Glutamatergic neuron (in vitro differentiated cells): ENCODE measurements at regions not wholly inside any gene's neighbourhood (a gene's known extent, or its start where the extent isn't known, plus 50 kb on each side); places are given as distances from the start of the nearest gene placed in this dataset.
A peak's percentile ranks its signal among the peaks of the same experiment; 100 is the strongest.

Source experiments
- DNase-seq: peaks from one replicate; pipeline ENCODE4 v3.0.0; 2022
- H3K27ac Mint-ChIP-seq: one replicate; pipeline ENCODE4 v1.8.0; 2020; ENCODE audit warnings: mild to moderate bottlenecking, mixed read lengths, inconsistent platforms; ENCODE audit not compliant: unreplicated experiment
- H3K27me3 Mint-ChIP-seq: one replicate; pipeline ENCODE4 v1.8.0; 2020; ENCODE audit warnings: mild to moderate bottlenecking, moderate library complexity, mixed read lengths, inconsistent platforms; ENCODE audit not compliant: unreplicated experiment
- H3K36me3 Mint-ChIP-seq: one replicate; pipeline ENCODE4 v1.8.0; 2020; ENCODE audit warnings: mild to moderate bottlenecking, mixed read lengths, inconsistent platforms; ENCODE audit not compliant: unreplicated experiment
- H3K4me1 Mint-ChIP-seq: one replicate; pipeline ENCODE4 v1.8.0; 2020; ENCODE audit warnings: mild to moderate bottlenecking, low read depth, mixed read lengths, inconsistent platforms; ENCODE audit not compliant: unreplicated experiment
- H3K4me3 Mint-ChIP-seq: one replicate; pipeline ENCODE4 v1.8.0; 2020; ENCODE audit warnings: mild to moderate bottlenecking, mixed read lengths, inconsistent platforms; ENCODE audit not compliant: unreplicated experiment
- H3K9me3 Mint-ChIP-seq: one replicate; pipeline ENCODE4 v1.8.0; 2020; ENCODE audit warnings: mild to moderate bottlenecking, moderate library complexity, mixed read lengths, inconsistent platforms; ENCODE audit not compliant: unreplicated experiment
- CTCF ChIP-seq: fragments of 200-600 bp; sonication (generic); IDR thresholded peaks from one replicate; pipeline ENCODE4 v1.5.0; 2021; ENCODE audit not compliant: partially characterized antibody, unreplicated experiment

- Mint-ChIP-seq H3K36me3 (no peaks in the 10 kb centered on the region), H3K4me3 (no peak overlapping the region), H3K27ac (no peak overlapping the region), H3K4me1 (peaks cover 1% of the 10 kb centered on the region), H3K27me3 (no peaks in the 10 kb centered on the region), H3K9me3 (no peaks in the 10 kb centered on the region)
- TF ChIP-seq CTCF, result peak; percentile 74
- peak; percentile 36 for DNase-seq
These were observed 204.7 kb upstream of the S100G start for GRCh38 chrX:16445166-16445752.

GRCh38 chrX:16451334-16451733 lies 198.6 kb upstream of the S100G start:
- Mint-ChIP-seq H3K27me3 (no peaks in the 10 kb centered on the region), H3K36me3 (no peaks in the 10 kb centered on the region), H3K4me1 (no peaks in the 10 kb centered on the region), H3K9me3 (no peaks in the 10 kb centered on the region), H3K4me3 (no peak overlapping the region), H3K27ac (no peak overlapping the region)
- DNase-seq, result no peak
- TF ChIP-seq CTCF, result no peak

GRCh38 chrX:16454926-16455325 lies 195.0 kb upstream of the S100G start:
- no peak for TF ChIP-seq CTCF
- Mint-ChIP-seq H3K9me3 (no peaks in the 10 kb centered on the region), H3K4me3 (no peak overlapping the region), H3K4me1 (no peaks in the 10 kb centered on the region), H3K27ac (no peak overlapping the region), H3K27me3 (no peaks in the 10 kb centered on the region), H3K36me3 (no peaks in the 10 kb centered on the region)
- no peak for DNase-seq

- Mint-ChIP-seq H3K36me3 (no peaks in the 10 kb centered on the region), H3K4me3 (no peak overlapping the region), H3K4me1 (no peaks in the 10 kb centered on the region), H3K9me3 (no peaks in the 10 kb centered on the region), H3K27ac (no peak overlapping the region), H3K27me3 (no peaks in the 10 kb centered on the region)
- DNase-seq, result no peak
- no peak for TF ChIP-seq CTCF
These were observed 192.7 kb upstream of the S100G start for GRCh38 chrX:16457239-16457638.

- Mint-ChIP-seq H3K36me3 (no peaks in the 10 kb centered on the region), H3K27me3 (no peaks in the 10 kb centered on the region), H3K27ac (no peak overlapping the region), H3K4me1 (no peaks in the 10 kb centered on the region), H3K4me3 (no peak overlapping the region), H3K9me3 (no peaks in the 10 kb centered on the region)
- no peak for DNase-seq
- no peak for TF ChIP-seq CTCF
These were observed 191.8 kb upstream of the S100G start for GRCh38 chrX:16458208-16458607.
